H1 (cell line): ENCODE measurements at regions not wholly inside any gene's neighbourhood (a gene's known extent, or its start where the extent isn't known, plus 50 kb on each side); places are given as distances from the start of the nearest gene placed in this dataset.

Experiments
- CTCF ChIA-PET: fragments of 300-600 bp; sonication (Branson Sonifier 250); formaldehyde crosslinking; loops from one replicate; lab custom pipeline; 2021; ENCODE audit not compliant: partially characterized antibody; lab: Charles Lee
- POLR2A ChIA-PET: fragments of 300-600 bp; sonication (Branson Sonifier 250); formaldehyde crosslinking; loops from one replicate; lab custom pipeline; 2021; ENCODE audit warnings: inconsistent platforms; ENCODE audit not compliant: partially characterized antibody; lab: Charles Lee
- DNase-seq, 2 experiments: peaks; one replicate each; pipeline versions ENCODE4 v3.0.0 to v3.0.0-alpha.2; 2010 to 2022; ENCODE audit warnings: low spot score in 2 of 2, low read depth in 1 of 2, mixed read lengths in 1 of 2
- FAIRE-seq: peaks from 2 replicates; lab custom pipeline; 2011; peaks lifted over from hg19 to GRCh38; lab: Jason Lieb, UNC
- H2AFZ ChIP-seq: 2 replicates; pipeline ENCODE4 v1.8.1; 2012; ENCODE audit warnings: low read length, inconsistent platforms
- H2AK5ac ChIP-seq: 2 replicates; pipeline ENCODE4 v1.6.1; 2013; ENCODE audit warnings: low read depth, low read length
- H2BK120ac ChIP-seq: replicated peaks from 2 replicates; pipeline ENCODE3; 2013; ENCODE audit warnings: low read depth, low read length, inconsistent platforms
- H2BK12ac ChIP-seq: 2 replicates; pipeline ENCODE4 v1.6.1; 2013; ENCODE audit warnings: low read depth, low read length
- H2BK15ac ChIP-seq: 2 replicates; pipeline ENCODE4 v1.6.1; 2013; ENCODE audit warnings: low read length
- H2BK20ac ChIP-seq: 2 replicates; pipeline ENCODE4 v1.6.1; 2013; ENCODE audit warnings: low read length
- H2BK5ac ChIP-seq: 2 replicates; pipeline ENCODE4 v1.6.1; 2013; ENCODE audit warnings: low read depth, low read length
- H3K14ac ChIP-seq: 2 replicates; pipeline ENCODE4 v1.6.1; 2013; ENCODE audit warnings: inconsistent platforms; ENCODE audit not compliant: insufficient read length
- H3K18ac ChIP-seq: 2 replicates; pipeline ENCODE4 v1.6.1; 2013; ENCODE audit warnings: low read length; ENCODE audit errors: extremely low read depth
- H3K23ac ChIP-seq: 2 replicates; pipeline ENCODE4 v1.6.1; 2013; ENCODE audit warnings: inconsistent platforms; ENCODE audit not compliant: insufficient read length
- H3K23me2 ChIP-seq: 2 replicates; pipeline ENCODE4 v1.6.1; 2013; ENCODE audit warnings: low read depth, low read length
- H3K27ac ChIP-seq: 2 replicates; pipeline ENCODE4 v1.6.1; 2011; ENCODE audit warnings: low read depth, low read length, inconsistent platforms
- H3K27me3 ChIP-seq, 4 experiments: replicated peaks in 1 of 4; 1 replicate in 1 of 4; 2 replicates in 3 of 4; pipeline versions ENCODE4 v1.6.1 to v1.8.1; 2011 to 2013; ENCODE audit warnings: low read length in 3 of 4, mild to moderate bottlenecking in 3 of 4, inconsistent platforms in 2 of 4, mixed read lengths in 2 of 4, moderate library complexity in 1 of 4; ENCODE audit not compliant: control insufficient read depth in 3 of 4, insufficient read depth in 3 of 4; ENCODE audit errors: extremely low read depth in 1 of 4
- H3K36me3 ChIP-seq, 4 experiments: 2 replicates each; pipeline versions ENCODE4 v1.6.1 to v1.8.1; 2011 to 2013; ENCODE audit warnings: mild to moderate bottlenecking in 4 of 4, low read length in 3 of 4, moderate library complexity in 2 of 4, control low read depth in 1 of 4, inconsistent platforms in 1 of 4; ENCODE audit not compliant: insufficient read depth in 4 of 4, control insufficient read depth in 2 of 4
- H3K4ac ChIP-seq: replicated peaks from 2 replicates; pipeline ENCODE3; 2013; ENCODE audit warnings: low read length, low read depth, mixed read lengths, inconsistent platforms; ENCODE audit not compliant: insufficient read length
- H3K4me1 ChIP-seq, 4 experiments: replicated peaks in 1 of 4; 1 replicate in 1 of 4; 2 replicates in 3 of 4; pipeline versions ENCODE4 v1.6.1 to v1.8.1; 2011 to 2013; ENCODE audit warnings: low read length in 3 of 4, inconsistent platforms in 2 of 4, mixed read lengths in 1 of 4; ENCODE audit not compliant: insufficient read depth in 4 of 4, control insufficient read depth in 3 of 4
- H3K4me2 ChIP-seq, 2 experiments: 2 replicates each; pipeline versions ENCODE4 v1.6.1 to v1.8.1; 2011 to 2013; ENCODE audit warnings: low read depth in 2 of 2, low read length in 2 of 2, control low read depth in 1 of 2, inconsistent platforms in 1 of 2, mild to moderate bottlenecking in 1 of 2; ENCODE audit not compliant: insufficient read depth in 1 of 2
- H3K4me3 ChIP-seq, 4 experiments: fragments of 200-600, 300-600 bp in 1 of 4; sonication (generic), shearing (Covaris generic), sonication (Bioruptor Twin) in 1 of 4; 2 replicates each; pipeline versions ENCODE4 v1.5.1 to v1.8.1; 2011 to 2016; ENCODE audit warnings: low read length in 4 of 4, low read depth in 3 of 4, control low read depth in 2 of 4, inconsistent platforms in 2 of 4, mild to moderate bottlenecking in 2 of 4, mixed read lengths in 1 of 4, moderate library complexity in 1 of 4; ENCODE audit not compliant: insufficient read depth in 2 of 4; ENCODE audit errors: extremely low read depth in 1 of 4
- H3K56ac ChIP-seq: replicated peaks from 2 replicates; pipeline ENCODE3; 2013; ENCODE audit warnings: low read depth, mild to moderate bottlenecking, mixed read lengths, low read length, inconsistent platforms; ENCODE audit not compliant: insufficient read length
- H3K79me1 ChIP-seq: 2 replicates; pipeline ENCODE4 v1.6.1; 2013; ENCODE audit warnings: low read depth, low read length, control low read depth
- H3K79me2 ChIP-seq, 2 experiments: 2 replicates each; pipeline versions ENCODE4 v1.6.1 to v1.8.1; 2012 to 2013; ENCODE audit warnings: low read length in 2 of 2, mild to moderate bottlenecking in 2 of 2, inconsistent platforms in 1 of 2; ENCODE audit not compliant: insufficient read depth in 2 of 2, control insufficient read depth in 1 of 2
- H3K9ac ChIP-seq, 4 experiments: replicated peaks in 1 of 4; 1 replicate in 1 of 4; 2 replicates in 3 of 4; pipeline versions ENCODE4 v1.6.1 to v1.8.1; 2011 to 2013; ENCODE audit warnings: low read depth in 3 of 4, low read length in 3 of 4, control low read depth in 2 of 4, mild to moderate bottlenecking in 2 of 4, moderate library complexity in 2 of 4, inconsistent platforms in 1 of 4; ENCODE audit errors: extremely low read depth in 1 of 4
- H3K9me3 ChIP-seq, 2 experiments: 2 replicates each; pipeline versions ENCODE4 v1.6.1 to v1.8.1; 2012 to 2013; ENCODE audit warnings: mild to moderate bottlenecking in 2 of 2, moderate library complexity in 2 of 2, control low read depth in 1 of 2, inconsistent platforms in 1 of 2, low read depth in 1 of 2, low read length in 1 of 2, mixed read lengths in 1 of 2; ENCODE audit not compliant: insufficient read depth in 2 of 2
- H4K20me1 ChIP-seq, 2 experiments: replicated peaks in 1 of 2; 2 replicates each; pipeline versions ENCODE3 to v1.8.1; 2011 to 2013; ENCODE audit warnings: inconsistent platforms in 2 of 2, low read length in 2 of 2, mild to moderate bottlenecking in 1 of 2; ENCODE audit not compliant: insufficient read depth in 2 of 2, control insufficient read depth in 1 of 2
- H4K5ac ChIP-seq: 2 replicates; pipeline ENCODE4 v1.6.1; 2013; ENCODE audit warnings: low read length, low read depth, mixed read lengths, inconsistent platforms; ENCODE audit not compliant: insufficient read length
- H4K8ac ChIP-seq: 2 replicates; pipeline ENCODE4 v1.8.0; 2013; ENCODE audit warnings: mild to moderate bottlenecking, moderate library complexity, low read length, inconsistent platforms; ENCODE audit not compliant: insufficient read depth; ENCODE audit errors: extremely low read depth
- H4K91ac ChIP-seq: replicated peaks from 2 replicates; pipeline ENCODE3; 2013; ENCODE audit warnings: low read length, mixed read lengths, inconsistent platforms; ENCODE audit not compliant: insufficient read length
- CREB1 ChIP-seq: IDR thresholded peaks from 2 replicates; pipeline ENCODE4 v1.6.1; 2012; ENCODE audit warnings: inconsistent platforms
- EZH2 ChIP-seq: fragments of 200-600 bp; sonication (generic); IDR thresholded peaks from 2 replicates; pipeline ENCODE4 v1.7.1; 2012; ENCODE audit warnings: low read depth, mild to moderate bottlenecking, moderate library complexity, low read length, inconsistent platforms; ENCODE audit not compliant: severe bottlenecking
- GABPA ChIP-seq: IDR thresholded peaks from 2 replicates; pipeline ENCODE4 v1.6.1; 2011; ENCODE audit warnings: mild to moderate bottlenecking, low read length, moderate library complexity, borderline replicate concordance; ENCODE audit not compliant: insufficient read depth
- GTF2F1 ChIP-seq: IDR thresholded peaks from 2 replicates; pipeline ENCODE4 v1.6.1; 2012; ENCODE audit warnings: low read depth, low read length, improper control_type of control experiment, borderline replicate concordance
- KDM4A ChIP-seq: IDR thresholded peaks from one replicate; pipeline ENCODE4 v1.7.1; 2012; ENCODE audit warnings: low read depth, mild to moderate bottlenecking, moderate library complexity, low read length, inconsistent platforms; ENCODE audit not compliant: severe bottlenecking
- NANOG ChIP-seq: IDR thresholded peaks from 2 replicates; pipeline ENCODE4 v1.6.1; 2011; ENCODE audit warnings: low read length, low read depth, mild to moderate bottlenecking, inconsistent platforms; ENCODE audit not compliant: insufficient read depth, poor library complexity, severe bottlenecking
- PHF8 ChIP-seq: fragments of 200-600 bp; sonication (generic); conservative IDR thresholded peaks from 2 replicates; pipeline ENCODE4 v1.7.1; 2012; ENCODE audit warnings: low read depth, mild to moderate bottlenecking, inconsistent platforms, low read length, moderate library complexity
- POU5F1 ChIP-seq: IDR thresholded peaks from 2 replicates; pipeline ENCODE4 v1.6.1; 2011; ENCODE audit warnings: low read depth, mild to moderate bottlenecking, low read length, moderate library complexity
- RBBP5 ChIP-seq: IDR thresholded peaks from 2 replicates; pipeline ENCODE4 v1.7.1; 2012; ENCODE audit warnings: low read depth, mild to moderate bottlenecking, inconsistent platforms, low read length, moderate library complexity, borderline replicate concordance
- SIRT6 ChIP-seq: IDR thresholded peaks from one replicate; pipeline ENCODE4 v1.7.1; 2012; ENCODE audit warnings: low read length, inconsistent platforms
- TAF1 ChIP-seq: IDR thresholded peaks from 2 replicates; pipeline ENCODE4 v1.6.1; 2011; ENCODE audit warnings: mild to moderate bottlenecking, low read depth, low read length
- USF2 ChIP-seq: IDR thresholded peaks from 2 replicates; pipeline ENCODE4 v1.6.1; 2011; ENCODE audit warnings: low read length, improper control_type of control experiment
- ZNF274 ChIP-seq: IDR thresholded peaks from 2 replicates; pipeline ENCODE4 v1.7.0; 2012; ENCODE audit warnings: low read length, borderline replicate concordance; ENCODE audit errors: extremely low read depth
- WGBS, 2 experiments: shearing (Covaris generic) in 1 of 2; methylation state at CpG; one replicate each; pipeline versions ENCODE4 v1.1.6 to v1.1.7; 2013 to 2015; ENCODE audit warnings: low lambda C conversion rate in 2 of 2, mixed read lengths in 2 of 2, inconsistent platforms in 1 of 2, low coverage in 1 of 2, missing lambda C conversion rate in 1 of 2; ENCODE audit not compliant: insufficient replicate concordance in 2 of 2, insufficient coverage in 1 of 2, insufficient read length in 1 of 2; ENCODE audit errors: extremely low coverage in 1 of 2, missing lambda C conversion rate in 1 of 2; 5-methylcytosine and 5-hydroxymethylcytosine counted together

- H4K91ac ChIP-seq: no peak overlapping the region
- DNase-seq (no peak), FAIRE-seq (no peak)
- H4K20me1 ChIP-seq: no peaks in the 10 kb centered on the region
- no peak overlapping the region for H2BK15ac ChIP-seq
- POLR2A ChIA-PET: no interaction called here
- H4K5ac ChIP-seq: no peak overlapping the region
- no peaks in the 10 kb centered on the region for H3K36me3 ChIP-seq
- H2AK5ac ChIP-seq: peak overlapping the region; percentile 83; the same call in 1 of the 2 replicates
- H2BK12ac ChIP-seq: no peak overlapping the region
- no peak overlapping the region for H3K4me3 ChIP-seq
- H2BK5ac ChIP-seq: no peak overlapping the region
- no peaks in the 10 kb centered on the region for H3K79me2 ChIP-seq
- no peaks in the 10 kb centered on the region for H3K79me1 ChIP-seq
- CTCF ChIA-PET: no interaction called here
- H3K27ac ChIP-seq: no peak overlapping the region
- no peak overlapping the region for H4K8ac ChIP-seq
- H3K27me3 ChIP-seq: no peaks in the 10 kb centered on the region
- no peak overlapping the region for H3K4ac ChIP-seq
- H2BK120ac ChIP-seq: no peak overlapping the region
- H3K23ac ChIP-seq: no peak overlapping the region
- H3K9ac ChIP-seq: no peak overlapping the region
- H3K56ac ChIP-seq: no peak overlapping the region
- H2BK20ac ChIP-seq: no peak overlapping the region
- WGBS, 2 experiments: 85% methylated on average over 8 of the region's 8 CpGs; no CpG with 5 or more reads in 1 of the 2 experiments
- H3K4me2 ChIP-seq: no peak overlapping the region
- H3K4me1 ChIP-seq: no peaks in the 10 kb centered on the region
- no peak overlapping the region for H3K14ac ChIP-seq
- peaks cover 24 to 33% of the 10 kb centered on the region in 2 experiments for H3K9me3 ChIP-seq
- no peak overlapping the region for H2AFZ ChIP-seq
- H3K23me2 ChIP-seq: peaks cover 3% of the 10 kb centered on the region
- H3K18ac ChIP-seq: no peak overlapping the region
- TF ChIP-seq ZNF274 (no peak), TAF1 (no peak), PHF8 (no peak), SIRT6 (no peak), GTF2F1 (no peak), GABPA (no peak), USF2 (no peak), NANOG (no peak), KDM4A (no peak), RBBP5 (no peak), POU5F1 (no peak), CREB1 (no peak), EZH2 (no peak)
Measured at GRCh38 chr19:29128203-29128602, 84.7 kb downstream of the UQCRFS1 start.
